Stomach (tissue), 8 donors: ENCODE measurements at regions not wholly inside any gene's neighbourhood (a gene's known extent, or its start where the extent isn't known, plus 50 kb on each side); places are given as distances from the start of the nearest gene placed in this dataset.

Source experiments
- DNase-seq, 2 donors: peaks; one replicate each; pipeline versions ENCODE4 v3.0.0 to v3.0.0-alpha.2; 2013 to 2019
- H3K27ac ChIP-seq, 5 donors: fragments of 200-600 bp in 4 of 5; sonication (generic) in 4 of 5; one replicate each; pipeline ENCODE4 v1.5.1; 2013 to 2019; ENCODE audit warnings: mild to moderate bottlenecking in 1 of 5, moderate library complexity in 1 of 5
- H3K27me3 ChIP-seq, 3 donors: fragments of 200-600 bp; sonication (generic); one replicate each; pipeline ENCODE4 v1.5.1; 2017 to 2019; ENCODE audit warnings: mixed run types in 1 of 3
- H3K36me3 ChIP-seq, 4 donors: fragments of 200-600 bp; sonication (generic); 1 replicate in 3 of 4; 2 replicates in 1 of 4; pipeline ENCODE4 v1.5.1; 2016 to 2019
- H3K4me1 ChIP-seq, 4 donors: fragments of 200-600 bp; sonication (generic); one replicate each; pipeline ENCODE4 v1.5.1; 2016 to 2019
- H3K4me3 ChIP-seq, 4 donors: fragments of 200-600 bp; sonication (generic) in 3 of 4; one replicate each; pipeline ENCODE4 v1.5.1; 2016 to 2019; ENCODE audit warnings: mild to moderate bottlenecking in 1 of 4
- H3K9me3 ChIP-seq, 4 donors: fragments of 200-600 bp; sonication (generic); one replicate each; pipeline ENCODE4 v1.5.1; 2016 to 2019
- EP300 ChIP-seq: sonication (generic); formaldehyde crosslinking; IDR thresholded peaks from one replicate; pipeline ENCODE4 v1.6.1; 2017; ENCODE audit warnings: antibody characterized with exemption
- POLR2A ChIP-seq, 4 donors: fragments of 450-650 bp; IDR thresholded peaks; one replicate each; pipeline ENCODE4 v1.6.1; 2016; ENCODE audit warnings: antibody characterized with exemption in 4 of 4, control low read depth in 2 of 4, mild to moderate bottlenecking in 1 of 4, moderate library complexity in 1 of 4
- POLR2AphosphoS5 ChIP-seq, 3 donors: sonication (generic); formaldehyde crosslinking; IDR thresholded peaks; one replicate each; pipeline ENCODE4 v1.6.1; 2016; ENCODE audit warnings: antibody characterized with exemption in 3 of 3
- WGBS, 5 donors: extraction: QIAGEN DNeasy Blood & Tissue Kit in 3 of 5; methylation state at CpG; one replicate each; pipeline versions ENCODE4 v1.1.5 to v1.1.7; 2013 to 2018; 5-methylcytosine and 5-hydroxymethylcytosine counted together
- intact Hi-C: fragments of 100-400 bp; cut with DNase I; formaldehyde crosslinking; loops from one replicate; pipeline ENCODE4 v1.15.1; 2023; ENCODE audit warnings: low total_unique reads
- TF ChIP-seq, protein P1 (sequence below), 7 experiments: fragments of 450-650 bp in 4 of 7; fragments of 200-600 bp in 3 of 7; sonication (generic) in 3 of 7; IDR thresholded peaks; one replicate each; pipeline ENCODE4 v1.5.1; 2016 to 2019; ENCODE audit warnings: antibody characterized with exemption in 7 of 7, control low read depth in 2 of 7, mild to moderate bottlenecking in 1 of 7
- donor health status: healthy with polysubstance abuse.
- donor health status: Bipolar disorder and iron deficiency.
- donor health status: healthy.

DNA sequence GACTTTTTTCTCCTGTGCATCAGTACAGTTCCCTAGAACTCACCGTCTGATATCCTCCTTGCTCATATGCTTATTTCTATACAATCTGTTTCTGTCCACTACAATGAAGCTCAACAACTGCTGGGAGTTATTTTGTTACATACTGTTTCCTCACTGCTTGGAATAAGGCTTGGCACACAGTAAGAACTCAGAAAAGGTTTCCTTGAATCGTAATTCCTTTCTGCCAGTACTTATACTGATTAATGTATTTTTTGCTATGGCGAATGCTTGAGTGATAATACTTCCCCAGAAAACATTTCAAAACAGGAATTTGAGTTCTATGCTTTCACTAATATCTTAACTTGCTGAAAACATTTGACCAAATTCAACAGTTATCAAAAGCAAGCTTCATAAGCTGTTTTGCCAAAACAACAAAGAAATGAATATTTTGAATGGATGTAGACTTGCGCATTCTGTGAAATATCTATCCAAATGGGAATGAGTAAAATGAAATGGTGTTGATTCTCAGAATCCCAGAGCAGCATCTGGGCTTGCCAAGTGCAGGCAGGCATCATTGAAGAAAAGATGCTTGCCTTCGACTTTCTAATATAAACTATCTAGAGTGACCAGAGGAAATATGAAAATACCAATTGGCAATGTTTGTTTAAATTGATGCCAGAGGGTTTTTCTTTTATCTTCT lies 286.3 kb downstream of the RAP2B start:
- DNase-seq, result no peak
- Histone ChIP-seq H3K4me1 (no peaks in the 10 kb centered on the region), H3K27ac (no peak overlapping the region), H3K27me3 (no peaks in the 10 kb centered on the region), H3K4me3 (no peak overlapping the region), H3K36me3 (no peaks in the 10 kb centered on the region), H3K9me3 (no peaks in the 10 kb centered on the region)
- intact Hi-C loops, result no loop called here
- WGBS, 5 donors, result 57 to 73% (median 63%) methylated on average over 5 of the region's 5 CpGs
- no peak for TF ChIP-seq POLR2A (IDR thresholded peaks at IDR 0.05)
- TF ChIP-seq EP300, result no peak
- no peak for TF ChIP-seq POLR2AphosphoS5 (IDR thresholded peaks at IDR 0.05)
- TF ChIP-seq, protein P1, sequence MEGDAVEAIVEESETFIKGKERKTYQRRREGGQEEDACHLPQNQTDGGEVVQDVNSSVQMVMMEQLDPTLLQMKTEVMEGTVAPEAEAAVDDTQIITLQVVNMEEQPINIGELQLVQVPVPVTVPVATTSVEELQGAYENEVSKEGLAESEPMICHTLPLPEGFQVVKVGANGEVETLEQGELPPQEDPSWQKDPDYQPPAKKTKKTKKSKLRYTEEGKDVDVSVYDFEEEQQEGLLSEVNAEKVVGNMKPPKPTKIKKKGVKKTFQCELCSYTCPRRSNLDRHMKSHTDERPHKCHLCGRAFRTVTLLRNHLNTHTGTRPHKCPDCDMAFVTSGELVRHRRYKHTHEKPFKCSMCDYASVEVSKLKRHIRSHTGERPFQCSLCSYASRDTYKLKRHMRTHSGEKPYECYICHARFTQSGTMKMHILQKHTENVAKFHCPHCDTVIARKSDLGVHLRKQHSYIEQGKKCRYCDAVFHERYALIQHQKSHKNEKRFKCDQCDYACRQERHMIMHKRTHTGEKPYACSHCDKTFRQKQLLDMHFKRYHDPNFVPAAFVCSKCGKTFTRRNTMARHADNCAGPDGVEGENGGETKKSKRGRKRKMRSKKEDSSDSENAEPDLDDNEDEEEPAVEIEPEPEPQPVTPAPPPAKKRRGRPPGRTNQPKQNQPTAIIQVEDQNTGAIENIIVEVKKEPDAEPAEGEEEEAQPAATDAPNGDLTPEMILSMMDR (IDR thresholded peaks at IDR 0.05), result no peak

DNA sequence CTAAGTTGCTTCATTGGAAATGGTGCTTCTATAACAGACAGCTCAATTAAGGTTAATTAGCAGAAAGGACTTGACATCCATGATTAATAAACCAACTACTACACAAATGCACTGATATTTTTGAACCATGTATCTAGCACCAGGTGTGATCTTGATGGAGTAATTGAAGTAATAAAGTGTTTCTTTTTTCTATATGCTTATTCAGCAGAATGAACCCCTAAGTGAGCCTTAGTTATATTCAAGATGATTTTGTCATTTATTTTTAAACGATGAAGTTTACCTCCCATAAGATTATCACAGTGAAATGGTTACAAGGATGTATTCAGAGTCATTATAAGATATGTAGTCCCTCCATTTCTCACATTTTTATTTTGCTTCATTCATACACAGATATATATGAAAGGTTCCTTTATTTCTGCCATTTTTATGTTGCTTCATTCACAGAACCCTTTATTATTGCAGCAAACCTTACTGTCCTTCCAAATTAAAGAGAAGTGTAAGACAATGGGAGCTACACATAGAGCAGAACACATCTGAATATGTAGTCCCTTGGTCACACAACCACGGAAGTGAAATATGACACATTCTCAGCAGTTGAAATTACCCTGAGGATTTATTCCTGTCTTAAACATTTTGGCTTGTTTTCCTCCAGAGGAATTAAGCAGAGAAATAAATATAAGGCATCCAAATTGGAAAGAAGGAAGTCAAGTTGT lies 295.0 kb downstream of the RAP2B start:
- WGBS, 5 donors, result 59 to 86% (median 75%) methylated on average over 2 of the region's 2 CpGs
- no peaks in the 10 kb centered on the region for H3K9me3 ChIP-seq
- H3K27me3 ChIP-seq, result no peaks in the 10 kb centered on the region
- no peak for DNase-seq
- H3K4me3 ChIP-seq, result no peak overlapping the region
- TF ChIP-seq EP300, result no peak
- TF ChIP-seq, protein P1 (IDR thresholded peaks at IDR 0.05), result no peak
- TF ChIP-seq POLR2A (IDR thresholded peaks at IDR 0.05), result no peak
- no peak for TF ChIP-seq POLR2AphosphoS5 (IDR thresholded peaks at IDR 0.05)
- intact Hi-C loops, result no loop called here
- no peak overlapping the region for H3K27ac ChIP-seq
- no peaks in the 10 kb centered on the region for H3K4me1 ChIP-seq
- H3K36me3 ChIP-seq, result no peaks in the 10 kb centered on the region

DNA sequence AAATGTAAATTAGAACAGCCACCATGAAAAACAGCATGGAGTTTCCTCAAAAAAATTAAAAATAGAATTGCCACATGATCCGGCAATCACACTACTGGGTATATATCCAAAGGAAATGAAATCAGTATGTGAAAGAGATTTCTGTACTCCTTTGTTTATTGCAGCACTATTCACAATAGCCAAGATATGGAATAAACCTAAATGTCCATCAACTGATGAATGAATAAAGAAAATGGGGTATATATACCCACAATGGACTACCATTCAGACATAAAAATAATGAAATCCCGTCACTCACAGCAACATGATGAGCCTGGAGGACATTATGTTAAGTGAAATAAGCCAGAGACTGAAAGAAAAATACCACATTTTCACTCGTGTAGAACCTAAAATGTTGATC lies 296.9 kb downstream of the RAP2B start:
- Histone ChIP-seq H3K4me3 (no peak overlapping the region), H3K36me3 (no peaks in the 10 kb centered on the region), H3K27ac (no peak overlapping the region), H3K27me3 (no peaks in the 10 kb centered on the region), H3K9me3 (no peaks in the 10 kb centered on the region), H3K4me1 (no peaks in the 10 kb centered on the region)
- intact Hi-C loops, result no loop called here
- TF ChIP-seq EP300, result no peak
- TF ChIP-seq POLR2A (IDR thresholded peaks at IDR 0.05), result no peak
- no peak for TF ChIP-seq POLR2AphosphoS5 (IDR thresholded peaks at IDR 0.05)
- TF ChIP-seq, protein P1 (IDR thresholded peaks at IDR 0.05), result no peak
- 53 to 76% (median 70%) methylated on average over 3 of the region's 3 CpGs for WGBS, 5 donors
- DNase-seq, result no peak

DNA sequence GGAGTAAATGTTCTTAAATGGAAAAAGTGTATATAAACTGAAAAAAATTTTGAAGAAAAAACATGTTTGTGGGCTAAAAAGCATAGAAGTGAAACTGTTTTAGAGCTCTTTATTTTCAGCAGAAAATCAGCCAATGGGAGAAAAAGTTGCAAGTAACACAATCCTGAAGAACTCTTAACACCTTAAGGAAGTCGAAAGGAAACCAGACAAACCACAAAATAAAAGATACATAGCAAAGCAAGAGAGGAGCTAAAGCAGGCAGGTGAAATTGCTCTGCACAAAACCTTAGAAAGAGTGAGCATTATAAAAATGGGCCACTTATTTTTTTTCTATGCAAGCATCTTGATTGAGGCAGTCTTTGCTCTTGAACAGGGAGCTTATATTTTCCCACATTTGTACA lies 300.5 kb downstream of the RAP2B start:
- Histone ChIP-seq H3K27me3 (no peaks in the 10 kb centered on the region), H3K4me1 (no peaks in the 10 kb centered on the region), H3K27ac (no peak overlapping the region), H3K36me3 (no peaks in the 10 kb centered on the region), H3K4me3 (no peak overlapping the region), H3K9me3 (no peaks in the 10 kb centered on the region)
- TF ChIP-seq EP300, result no peak
- TF ChIP-seq, protein P1 (IDR thresholded peaks at IDR 0.05), result no peak
- no peak for TF ChIP-seq POLR2AphosphoS5 (IDR thresholded peaks at IDR 0.05)
- no peak for TF ChIP-seq POLR2A (IDR thresholded peaks at IDR 0.05)
- intact Hi-C loops, result no loop called here
- DNase-seq, result no peak
- 71 to 81% (median 74%) methylated on average over 1 of the region's 1 CpG for WGBS, 5 donors
